GM12878 (cell line): ENCODE measurements at regions not wholly inside any gene's neighbourhood (a gene's known extent, or its start where the extent isn't known, plus 50 kb on each side); places are given as distances from the start of the nearest gene placed in this dataset.

Experiments
- ATAC-seq: fragments of 200-7000 bp; cut with Tn5 transposase; 3 replicates; pipeline ENCODE4 v1.9.1; 2020; ENCODE audit warnings: mild to moderate bottlenecking, moderate library complexity
- BruUV-seq: library from RNA; stranded (reverse); fragments of 400-500 nt; replicated peaks from 2 replicates; lab custom pipeline; 2021; lab: Mats Ljungman, UMichigan
- CTCF ChIA-PET: fragments of 300-600 bp; sonication (Branson Sonifier 250); formaldehyde crosslinking; extraction: SDS; loops from one replicate; lab custom pipeline; 2021; ENCODE audit warnings: inconsistent platforms; lab: Yijun Ruan, JAX
- POLR2A ChIA-PET: fragments of 350-600 bp; formaldehyde crosslinking; extraction: SDS; loops from one replicate; lab custom pipeline; 2021; ENCODE audit warnings: inconsistent platforms; lab: Charles Lee
- RAD21 ChIA-PET: fragments of 300-600 bp; sonication (Branson Sonifier 250); formaldehyde crosslinking; loops from one replicate; lab custom pipeline; 2023; ENCODE audit warnings: antibody characterized with exemption; ENCODE audit not compliant: unreplicated experiment; lab: Charles Lee
- SMC1A ChIA-PET: fragments of 300-600 bp; sonication (Branson Sonifier 250); formaldehyde crosslinking; loops from one replicate; lab custom pipeline; 2023; ENCODE audit not compliant: unreplicated experiment, uncharacterized antibody; lab: Charles Lee
- DNase-seq: peaks from one replicate; pipeline ENCODE4 v3.0.0-alpha.2; 2011; ENCODE audit warnings: low read depth, low spot score
- FAIRE-seq: peaks from 3 replicates; lab custom pipeline; 2011; peaks lifted over from hg19 to GRCh38; lab: Jason Lieb, UNC
- H2AFZ ChIP-seq: 2 replicates; pipeline ENCODE4 v1.6.0; 2011; ENCODE audit warnings: low read depth, low read length, control low read depth; ENCODE audit not compliant: control insufficient read depth
- H3K27ac ChIP-seq: 2 replicates; pipeline ENCODE4 v1.5.1; 2011; ENCODE audit warnings: control low read depth; ENCODE audit not compliant: control insufficient read depth, insufficient read depth
- H3K27me3 ChIP-seq, 2 experiments: replicated peaks in 1 of 2; 2 replicates each; pipeline versions ENCODE4 v1.6.0 to v1.6.1; 2011; ENCODE audit warnings: low read length in 1 of 2; ENCODE audit not compliant: control insufficient read depth in 2 of 2, insufficient read depth in 2 of 2
- H3K36me3 ChIP-seq, 2 experiments: 2 replicates each; pipeline ENCODE4 v1.5.1; 2011; ENCODE audit warnings: low read length in 1 of 2; ENCODE audit not compliant: control insufficient read depth in 2 of 2, insufficient read depth in 2 of 2
- H3K4me1 ChIP-seq: 2 replicates; pipeline ENCODE4 v1.6.1; 2011; ENCODE audit warnings: mild to moderate bottlenecking, low read length, moderate library complexity, mixed read lengths; ENCODE audit not compliant: control insufficient read depth, insufficient read depth
- H3K4me2 ChIP-seq: 2 replicates; pipeline ENCODE4 v1.6.0; 2011; ENCODE audit warnings: control low read depth; ENCODE audit not compliant: control insufficient read depth, insufficient read depth
- H3K4me3 ChIP-seq: fragments of 200-600 bp; sonication (generic); 2 replicates; pipeline ENCODE4 v1.5.1; 2016
- H3K79me2 ChIP-seq: 2 replicates; pipeline ENCODE4 v1.6.0; 2011; ENCODE audit warnings: low read length; ENCODE audit not compliant: control insufficient read depth, insufficient read depth
- H3K9ac ChIP-seq: 2 replicates; pipeline ENCODE4 v1.8.0; 2011; ENCODE audit warnings: low read length, control low read depth, mixed read lengths; ENCODE audit not compliant: control insufficient read depth, insufficient read depth
- H3K9me3 ChIP-seq: replicated peaks from 3 replicates; pipeline ENCODE4 v1.5.1; 2011; ENCODE audit warnings: mild to moderate bottlenecking, low read length; ENCODE audit not compliant: control insufficient read depth, insufficient read depth
- H4K20me1 ChIP-seq: 2 replicates; pipeline ENCODE4 v1.6.0; 2011; ENCODE audit not compliant: control insufficient read depth, insufficient read depth
- BMI1 ChIP-seq: fragments of 450-650 bp; IDR thresholded peaks from 2 replicates; pipeline ENCODE4 v1.6.1; 2016; ENCODE audit warnings: mild to moderate bottlenecking, moderate library complexity, borderline replicate concordance
- CBFB ChIP-seq: IDR thresholded peaks from 2 replicates; pipeline ENCODE4 v1.6.1; 2016; ENCODE audit warnings: antibody characterized with exemption, low read depth
- CBX3 ChIP-seq: fragments of 200-600 bp; sonication (generic); IDR thresholded peaks from 2 replicates; pipeline ENCODE4 v1.6.1; 2016; ENCODE audit warnings: low read depth, borderline replicate concordance
- CEBPZ ChIP-seq: fragments of 150-350 bp; IDR thresholded peaks from 2 replicates; pipeline ENCODE4 v1.6.1; 2016; ENCODE audit warnings: low read depth, low read length
- E2F8 ChIP-seq: fragments of 450-650 bp; IDR thresholded peaks from 2 replicates; pipeline ENCODE4 v1.6.1; 2018; ENCODE audit warnings: mild to moderate bottlenecking, low read depth, moderate library complexity; ENCODE audit not compliant: partially characterized antibody
- FOS ChIP-seq: IDR thresholded peaks from 3 replicates; pipeline ENCODE4 v1.6.1; 2011; ENCODE audit warnings: borderline replicate concordance; ENCODE audit not compliant: insufficient read length; ENCODE audit errors: extremely low read depth
- IRF5 ChIP-seq: fragments of 450-650 bp; IDR thresholded peaks from 2 replicates; pipeline ENCODE4 v1.6.1; 2017; ENCODE audit warnings: borderline replicate concordance
- NR2C2 ChIP-seq: IDR thresholded peaks from 2 replicates; pipeline ENCODE4 v1.6.1; 2011; ENCODE audit warnings: borderline replicate concordance, low read depth; ENCODE audit not compliant: control insufficient read depth, insufficient read length
- RAD51 ChIP-seq: fragments of 450-650 bp; IDR thresholded peaks from 2 replicates; pipeline ENCODE4 v1.6.1; 2016; ENCODE audit warnings: moderate library complexity, mild to moderate bottlenecking, inconsistent platforms
- RCOR1 ChIP-seq: conservative IDR thresholded peaks from 2 replicates; pipeline ENCODE4 v1.6.1; 2012; ENCODE audit warnings: low read depth, low read length, improper control_type of control experiment
- SIX5 ChIP-seq: IDR thresholded peaks from 2 replicates; pipeline ENCODE4 v1.6.1; 2011; ENCODE audit warnings: mild to moderate bottlenecking, low read depth, low read length, moderate library complexity; ENCODE audit not compliant: severe bottlenecking
- SP1 ChIP-seq: IDR thresholded peaks from one replicate; pipeline ENCODE4 v1.6.1; 2011; ENCODE audit warnings: low read depth, low read length
- TBL1XR1 ChIP-seq: IDR thresholded peaks from 2 replicates; pipeline ENCODE4 v1.6.1; 2012; ENCODE audit warnings: low read depth, low read length, improper control_type of control experiment
- YBX1 ChIP-seq: fragments of 450-650 bp; IDR thresholded peaks from 2 replicates; pipeline ENCODE4 v1.6.1; 2016; ENCODE audit warnings: antibody characterized with exemption
- ZNF687 ChIP-seq: fragments of 450-650 bp; IDR thresholded peaks from 2 replicates; pipeline ENCODE4 v1.6.1; 2017; ENCODE audit warnings: mild to moderate bottlenecking, moderate library complexity
- WGBS: methylation state at CpG from one replicate; pipeline ENCODE4 v1.1.6; 2016; ENCODE audit warnings: low lambda C conversion rate; ENCODE audit not compliant: insufficient replicate concordance, insufficient coverage; ENCODE audit errors: missing lambda C conversion rate; 5-methylcytosine and 5-hydroxymethylcytosine counted together
- in situ Hi-C: fragments of 300-500 bp; cut with MboI; formaldehyde crosslinking; loops from 9 replicates; pipeline ENCODE4 v1.14.3; 2018; ENCODE audit warnings: mixed read lengths
- intact Hi-C: fragments of 100-400 bp; cut with micrococcal nuclease; formaldehyde crosslinking; loops from one replicate; pipeline ENCODE4 v1.14.2; 2022; ENCODE audit not compliant: unreplicated experiment

- Histone ChIP-seq H3K27me3 (no peaks in the 10 kb centered on the region), H2AFZ (no peak overlapping the region), H3K9me3 (no peaks in the 10 kb centered on the region), H3K4me1 (no peaks in the 10 kb centered on the region), H4K20me1 (no peaks in the 10 kb centered on the region), H3K27ac (no peak overlapping the region), H3K4me3 (no peak overlapping the region), H3K4me2 (no peak overlapping the region), H3K79me2 (no peaks in the 10 kb centered on the region), H3K36me3 (no peaks in the 10 kb centered on the region), H3K9ac (no peak overlapping the region)
- no peak for FAIRE-seq
- ChIA-PET SMC1A (no interaction called here), RAD21 (no interaction called here), CTCF (no interaction called here), POLR2A (no interaction called here)
- no TSS peak for BruUV-seq
- intact Hi-C loops (no loop called here), in situ Hi-C loops (no loop called here)
- no peak for ATAC-seq
- DNase-seq, result no peak
- WGBS, result 24% methylated on average over 1 of the region's 1 CpG
- no peak for TF ChIP-seq IRF5
- TF ChIP-seq SIX5, result no peak
- TF ChIP-seq ZNF687, result no peak
- no peak for TF ChIP-seq TBL1XR1
- TF ChIP-seq RCOR1, result no peak
- TF ChIP-seq CBFB, result no peak
- TF ChIP-seq NR2C2, result no peak
- no peak for TF ChIP-seq E2F8
- TF ChIP-seq CEBPZ, result no peak
- TF ChIP-seq CBX3, result no peak
- TF ChIP-seq YBX1, result no peak
- no peak for TF ChIP-seq RAD51
- no peak for TF ChIP-seq SP1
- no peak for TF ChIP-seq BMI1
- TF ChIP-seq FOS, result no peak
Observed at GRCh38 chr14:48473944-48474343, 798.5 kb upstream of the MDGA2 start.
